SK-N-SH (cell line): ENCODE measurements at regions not wholly inside any gene's neighbourhood (a gene's known extent, or its start where the extent isn't known, plus 50 kb on each side); places are given as distances from the start of the nearest gene placed in this dataset.

ENCODE experiments used
- CTCF ChIA-PET: fragments of 300-600, 350-600 bp; formaldehyde crosslinking; extraction: SDS; loops from one replicate; lab custom pipeline; 2021; lab: Yijun Ruan, JAX
- POLR2A ChIA-PET: fragments of 350-600 bp; sonication (Branson Sonifier 250); formaldehyde crosslinking; extraction: SDS; loops from one replicate; lab custom pipeline; 2020; ENCODE audit warnings: antibody characterized with exemption, inconsistent platforms; lab: Yijun Ruan, JAX
- DNase-seq: peaks from one replicate; pipeline ENCODE4 v3.0.0; 2012
- H2AFZ ChIP-seq: fragments of 200-600 bp; sonication (generic); 2 replicates; pipeline ENCODE4 v1.8.1; 2016; ENCODE audit warnings: antibody characterized with exemption, mild to moderate bottlenecking, low read depth
- H3F3A ChIP-seq: fragments of 200-600 bp; sonication (generic); replicated peaks from 2 replicates; pipeline ENCODE3; 2016; ENCODE audit warnings: antibody characterized with exemption, mild to moderate bottlenecking; ENCODE audit not compliant: insufficient read depth
- H3K27ac ChIP-seq, 2 experiments: fragments of 200-500 bp in 1 of 2; fragments of 200-600 bp in 1 of 2; sonication (Bioruptor generic) in 1 of 2; sonication (generic), shearing (Covaris generic) in 1 of 2; 2 replicates each; pipeline versions ENCODE4 v1.5.1 to v1.6.1; 2014 to 2016; ENCODE audit warnings: low read depth in 2 of 2, inconsistent platforms in 1 of 2, low read length in 1 of 2, mild to moderate bottlenecking in 1 of 2, mixed read lengths in 1 of 2
- H3K27me3 ChIP-seq: fragments of 200-600 bp; sonication (generic), shearing (Covaris generic); 2 replicates; pipeline ENCODE4 v1.6.1; 2016; ENCODE audit warnings: mixed run types; ENCODE audit not compliant: insufficient read depth
- H3K36me3 ChIP-seq, 2 experiments: fragments of 200-500 bp in 1 of 2; fragments of 200-600 bp in 1 of 2; sonication (Bioruptor generic) in 1 of 2; sonication (generic) in 1 of 2; replicated peaks in 1 of 2; 2 replicates each; pipeline versions ENCODE3 to v1.5.1; 2014 to 2016; ENCODE audit warnings: low read length in 1 of 2, mild to moderate bottlenecking in 1 of 2; ENCODE audit not compliant: insufficient read depth in 2 of 2, control insufficient read depth in 1 of 2
- H3K4me1 ChIP-seq, 2 experiments: fragments of 200-500 bp in 1 of 2; fragments of 200-600 bp in 1 of 2; sonication (Bioruptor generic) in 1 of 2; sonication (generic), shearing (Covaris generic) in 1 of 2; 2 replicates each; pipeline versions ENCODE4 v1.5.1 to v1.6.1; 2014 to 2016; ENCODE audit warnings: low read depth in 1 of 2, low read length in 1 of 2, mixed run types in 1 of 2; ENCODE audit not compliant: insufficient read depth in 2 of 2, control insufficient read depth in 1 of 2
- H3K4me2 ChIP-seq: fragments of 200-600 bp; sonication (generic), shearing (Covaris generic); 2 replicates; pipeline ENCODE4 v1.6.1; 2017; ENCODE audit warnings: mixed run types
- H3K4me3 ChIP-seq, 2 experiments: fragments of 200-500 bp in 1 of 2; fragments of 200-600 bp in 1 of 2; sonication (Bioruptor generic) in 1 of 2; sonication (generic), shearing (Covaris generic) in 1 of 2; 2 replicates each; pipeline versions ENCODE4 v1.5.1 to v1.8.1; 2014 to 2016; ENCODE audit warnings: low read depth in 2 of 2, inconsistent platforms in 1 of 2, low read length in 1 of 2, mild to moderate bottlenecking in 1 of 2, mixed read lengths in 1 of 2, moderate library complexity in 1 of 2
- H3K79me2 ChIP-seq: fragments of 200-600 bp; sonication (generic); 2 replicates; pipeline ENCODE4 v1.8.1; 2017; ENCODE audit warnings: mild to moderate bottlenecking; ENCODE audit not compliant: insufficient read depth
- H3K9ac ChIP-seq: fragments of 200-600 bp; sonication (generic); 2 replicates; pipeline ENCODE4 v1.6.1; 2017; ENCODE audit warnings: mixed run types
- H3K9me2 ChIP-seq: fragments of 200-600 bp; sonication (generic); 2 replicates; pipeline ENCODE4 v1.6.1; 2017; ENCODE audit warnings: mixed run types
- H3K9me3 ChIP-seq: fragments of 200-600 bp; sonication (generic); 2 replicates; pipeline ENCODE4 v1.6.1; 2017; ENCODE audit warnings: mixed run types, mild to moderate bottlenecking, moderate library complexity
- H4K20me1 ChIP-seq: fragments of 200-600 bp; sonication (generic); 2 replicates; pipeline ENCODE4 v1.6.1; 2017; ENCODE audit warnings: mild to moderate bottlenecking, mixed run types; ENCODE audit not compliant: insufficient read depth
- ELF1 ChIP-seq: IDR thresholded peaks from 2 replicates; pipeline ENCODE4 v1.4.0; 2012
- FOSL2 ChIP-seq: IDR thresholded peaks from 2 replicates; pipeline ENCODE4 v1.4.0; 2012; ENCODE audit warnings: low read depth, mild to moderate bottlenecking, moderate library complexity, borderline replicate concordance
- FOXJ3 ChIP-seq: sonication (generic); formaldehyde crosslinking; IDR thresholded peaks from 2 replicates; pipeline ENCODE4 v1.5.1; 2020; ENCODE audit warnings: mild to moderate bottlenecking, missing genetic modification reagents
- GABPA ChIP-seq: IDR thresholded peaks from 2 replicates; pipeline ENCODE4 v1.4.0; 2012; ENCODE audit warnings: low read depth, mild to moderate bottlenecking
- JUND ChIP-seq: IDR thresholded peaks from 2 replicates; pipeline ENCODE4 v1.4.0; 2012
- NFIC ChIP-seq: IDR thresholded peaks from 2 replicates; pipeline ENCODE4 v1.4.0; 2012; ENCODE audit warnings: borderline replicate concordance
- POLR2AphosphoS5 ChIP-seq: IDR thresholded peaks from 2 replicates; pipeline ENCODE4 v1.6.1; 2012; ENCODE audit warnings: low read depth, low read length
- RAD21 ChIP-seq: IDR thresholded peaks from 2 replicates; pipeline ENCODE4 v1.6.1; 2012; ENCODE audit warnings: mild to moderate bottlenecking, low read length
- SMC3 ChIP-seq: IDR thresholded peaks from 2 replicates; pipeline ENCODE4 v1.6.1; 2012; ENCODE audit warnings: low read depth, low read length, improper control_type of control experiment
- TAF1 ChIP-seq: IDR thresholded peaks from 2 replicates; pipeline ENCODE4 v1.6.1; 2012; ENCODE audit warnings: low read depth, mild to moderate bottlenecking, low read length, moderate library complexity, borderline replicate concordance
- WGBS: methylation state at CpG from one replicate; pipeline ENCODE4 v1.1.6; 2017; ENCODE audit warnings: low lambda C conversion rate; 5-methylcytosine and 5-hydroxymethylcytosine counted together
- TF ChIP-seq, protein P1 (sequence below): IDR thresholded peaks from 2 replicates; pipeline ENCODE4 v1.4.0; 2012; ENCODE audit warnings: low read depth, borderline replicate concordance
- TF ChIP-seq, protein P2 (sequence below): IDR thresholded peaks from 2 replicates; pipeline ENCODE4; 2012
- TF ChIP-seq, protein P3 (sequence below): fragments of 200-600 bp; sonication (generic); IDR thresholded peaks from 2 replicates; pipeline ENCODE4 v1.6.1; 2017; ENCODE audit warnings: antibody characterized with exemption, mild to moderate bottlenecking, moderate library complexity

DNA sequence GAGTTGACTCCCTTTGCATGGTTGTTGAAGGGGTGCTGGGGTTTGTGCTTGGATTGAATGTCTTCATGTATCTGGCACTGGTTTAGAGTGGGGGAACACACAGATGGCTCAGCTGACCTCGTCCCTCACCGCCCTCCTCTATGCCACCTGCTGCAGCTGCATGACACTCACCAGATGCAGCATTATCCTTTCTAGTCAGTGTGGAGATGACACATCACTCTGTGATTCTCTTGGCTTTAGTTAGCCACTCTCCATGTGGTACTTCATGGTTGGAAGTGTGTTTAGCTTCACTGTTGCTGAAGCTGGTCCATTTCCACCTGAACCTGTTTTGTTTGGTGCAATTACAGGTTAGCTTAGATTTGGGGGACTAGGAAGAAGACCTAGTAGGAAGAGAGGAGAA lies 56.3 kb upstream of the BMPER start (continued):
- TF ChIP-seq, protein P1, sequence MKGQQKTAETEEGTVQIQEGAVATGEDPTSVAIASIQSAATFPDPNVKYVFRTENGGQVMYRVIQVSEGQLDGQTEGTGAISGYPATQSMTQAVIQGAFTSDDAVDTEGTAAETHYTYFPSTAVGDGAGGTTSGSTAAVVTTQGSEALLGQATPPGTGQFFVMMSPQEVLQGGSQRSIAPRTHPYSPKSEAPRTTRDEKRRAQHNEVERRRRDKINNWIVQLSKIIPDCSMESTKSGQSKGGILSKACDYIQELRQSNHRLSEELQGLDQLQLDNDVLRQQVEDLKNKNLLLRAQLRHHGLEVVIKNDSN = peak; percentile 66; the same call in 1 of the 2 replicates
- TF ChIP-seq POLR2AphosphoS5 (peak; percentile 69; the same call in 1 of the 2 replicates), NFIC (peak; percentile 36; the same call in 1 of the 2 replicates)
- TF ChIP-seq, protein P2, sequence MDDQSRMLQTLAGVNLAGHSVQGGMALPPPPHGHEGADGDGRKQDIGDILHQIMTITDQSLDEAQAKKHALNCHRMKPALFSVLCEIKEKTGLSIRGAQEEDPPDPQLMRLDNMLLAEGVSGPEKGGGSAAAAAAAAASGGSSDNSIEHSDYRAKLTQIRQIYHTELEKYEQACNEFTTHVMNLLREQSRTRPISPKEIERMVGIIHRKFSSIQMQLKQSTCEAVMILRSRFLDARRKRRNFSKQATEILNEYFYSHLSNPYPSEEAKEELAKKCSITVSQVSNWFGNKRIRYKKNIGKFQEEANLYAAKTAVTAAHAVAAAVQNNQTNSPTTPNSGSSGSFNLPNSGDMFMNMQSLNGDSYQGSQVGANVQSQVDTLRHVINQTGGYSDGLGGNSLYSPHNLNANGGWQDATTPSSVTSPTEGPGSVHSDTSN = peak; percentile 80

DNA sequence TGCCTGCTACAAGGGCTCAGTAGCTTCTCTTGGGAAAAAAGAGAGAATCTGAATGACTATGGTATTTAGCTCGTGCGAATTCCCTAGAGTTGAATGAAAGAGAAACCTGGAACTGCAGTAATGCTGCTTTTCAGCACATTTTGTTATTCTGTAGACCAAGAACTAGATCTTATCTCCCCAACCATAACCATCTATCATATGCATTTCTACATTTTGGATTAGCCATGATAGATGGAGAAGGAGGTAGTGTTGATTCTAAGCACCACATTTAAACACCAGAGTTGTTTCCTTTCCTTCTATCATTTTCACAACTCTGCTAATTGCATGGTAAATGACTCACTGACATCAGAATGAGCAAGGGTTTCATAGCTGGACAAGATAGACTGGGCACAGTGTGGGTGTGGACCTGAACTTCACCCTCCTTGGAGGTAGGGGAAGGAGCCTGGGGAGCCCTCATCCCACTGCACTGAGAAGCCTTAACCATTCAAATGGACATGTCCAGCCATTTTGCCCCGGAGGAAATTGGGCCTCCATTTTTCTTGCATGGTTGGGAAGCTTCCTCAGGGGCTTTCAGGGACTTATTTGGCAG lies 55.3 kb upstream of the BMPER start:
- H3F3A ChIP-seq = no peaks in the 10 kb centered on the region
- no peak overlapping the region for H3K27ac ChIP-seq
- ChIA-PET CTCF (interaction anchor here (0.6 to 3.1 kb wide), 4 partner anchors 9 to 58 kb away, joined by 3 to 14 read pairs (median 4); no protein-coding TSS in a partner anchor), POLR2A (no interaction called here)
- H3K4me3 ChIP-seq = no peak overlapping the region
- no peaks in the 10 kb centered on the region for H3K79me2 ChIP-seq
- H3K4me2 ChIP-seq = no peak overlapping the region
- no peaks in the 10 kb centered on the region for H3K9me3 ChIP-seq
- H2AFZ ChIP-seq = no peak overlapping the region
- no peaks in the 10 kb centered on the region for H3K36me3 ChIP-seq
- no peaks in the 10 kb centered on the region for H4K20me1 ChIP-seq
- 63% methylated on average over 3 of the region's 3 CpGs for WGBS
- H3K9ac ChIP-seq = no peak overlapping the region
- no peak for DNase-seq
- H3K9me2 ChIP-seq = no peaks in the 10 kb centered on the region
- H3K27me3 ChIP-seq = no peaks in the 10 kb centered on the region
- TF ChIP-seq, protein P2 = peak; percentile 60
- TF ChIP-seq POLR2AphosphoS5 (no peak), GABPA (no peak), JUND (0 out of 2 replicates have a peak, but pooled peaks have one; percentile 6), RAD21 (no peak)
- H3K4me1 ChIP-seq = no peaks in the 10 kb centered on the region; a peak in 1 of 4 replicates

DNA sequence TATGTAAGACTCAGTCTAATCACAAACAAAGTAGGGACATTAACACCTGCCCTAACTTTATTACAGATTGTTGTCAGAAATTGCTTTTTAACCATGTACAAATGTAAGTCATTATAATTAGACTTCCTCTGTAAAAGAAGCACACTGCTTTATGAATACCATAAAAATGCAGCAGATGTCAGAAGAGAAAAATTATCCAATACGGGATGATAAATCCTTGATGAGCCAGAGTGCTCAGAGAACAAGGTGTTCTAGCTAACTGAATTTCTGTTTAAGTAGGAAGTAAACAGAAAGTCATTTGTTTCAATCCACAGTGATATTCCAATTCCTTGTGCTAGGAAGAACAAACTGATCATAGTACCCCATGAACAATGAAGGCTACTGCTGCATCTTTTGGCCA lies 54.6 kb upstream of the BMPER start:
- Histone ChIP-seq H3K9me3 (no peaks in the 10 kb centered on the region), H2AFZ (no peak overlapping the region), H3K36me3 (no peaks in the 10 kb centered on the region), H3K9ac (no peak overlapping the region), H3K4me1 (no peaks in the 10 kb centered on the region; a peak in 1 of 4 replicates), H4K20me1 (no peaks in the 10 kb centered on the region), H3F3A (no peaks in the 10 kb centered on the region), H3K27me3 (no peaks in the 10 kb centered on the region), H3K9me2 (no peaks in the 10 kb centered on the region), H3K4me3 (no peak overlapping the region), H3K27ac (no peak overlapping the region), H3K79me2 (no peaks in the 10 kb centered on the region), H3K4me2 (no peak overlapping the region)
- TF ChIP-seq FOSL2 (no peak), SMC3 (no peak), ELF1 (no peak), FOXJ3 (CRISPR knock-in tag) (no peak), GABPA (no peak), TAF1 (no peak)
- TF ChIP-seq, protein P3, sequence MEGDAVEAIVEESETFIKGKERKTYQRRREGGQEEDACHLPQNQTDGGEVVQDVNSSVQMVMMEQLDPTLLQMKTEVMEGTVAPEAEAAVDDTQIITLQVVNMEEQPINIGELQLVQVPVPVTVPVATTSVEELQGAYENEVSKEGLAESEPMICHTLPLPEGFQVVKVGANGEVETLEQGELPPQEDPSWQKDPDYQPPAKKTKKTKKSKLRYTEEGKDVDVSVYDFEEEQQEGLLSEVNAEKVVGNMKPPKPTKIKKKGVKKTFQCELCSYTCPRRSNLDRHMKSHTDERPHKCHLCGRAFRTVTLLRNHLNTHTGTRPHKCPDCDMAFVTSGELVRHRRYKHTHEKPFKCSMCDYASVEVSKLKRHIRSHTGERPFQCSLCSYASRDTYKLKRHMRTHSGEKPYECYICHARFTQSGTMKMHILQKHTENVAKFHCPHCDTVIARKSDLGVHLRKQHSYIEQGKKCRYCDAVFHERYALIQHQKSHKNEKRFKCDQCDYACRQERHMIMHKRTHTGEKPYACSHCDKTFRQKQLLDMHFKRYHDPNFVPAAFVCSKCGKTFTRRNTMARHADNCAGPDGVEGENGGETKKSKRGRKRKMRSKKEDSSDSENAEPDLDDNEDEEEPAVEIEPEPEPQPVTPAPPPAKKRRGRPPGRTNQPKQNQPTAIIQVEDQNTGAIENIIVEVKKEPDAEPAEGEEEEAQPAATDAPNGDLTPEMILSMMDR = no peak
- CTCF ChIA-PET = interaction anchor here (1.7 to 3.1 kb wide), 2 partner anchors 14 to 44 kb away, joined by 4 to 14 read pairs; no protein-coding TSS in a partner anchor
- 50% methylated on average over 1 of the region's 1 CpG for WGBS
- no peak for DNase-seq
- POLR2A ChIA-PET = no interaction called here
